Sigmoid colon (tissue), 4 donors: ENCODE measurements at regions not wholly inside any gene's neighbourhood (a gene's known extent, or its start where the extent isn't known, plus 50 kb on each side); places are given as distances from the start of the nearest gene placed in this dataset.

Experiments used
- CTCF ChIP-seq, 4 experiments: fragments of 450-650 bp in 3 of 4; fragments of 200-600 bp in 1 of 4; IDR thresholded peaks; one replicate each; pipeline ENCODE4 v1.5.1; 2016 to 2019; ENCODE audit warnings: antibody characterized with exemption in 4 of 4, mild to moderate bottlenecking in 3 of 4, moderate library complexity in 2 of 4
- EP300 ChIP-seq, 4 donors: sonication (generic); formaldehyde crosslinking; IDR thresholded peaks; one replicate each; pipeline ENCODE4 v1.6.1; 2017; ENCODE audit warnings: antibody characterized with exemption in 4 of 4
- POLR2AphosphoS5 ChIP-seq, 4 donors: sonication (generic); formaldehyde crosslinking; IDR thresholded peaks; one replicate each; pipeline ENCODE4 v1.6.1; 2017; ENCODE audit warnings: antibody characterized with exemption in 4 of 4

GRCh38 chr3:72142028-72142427 is 357.1 kb upstream of the PROK2 start:
- TF ChIP-seq CTCF (IDR thresholded peaks at IDR 0.05), result no peak
- no peak for TF ChIP-seq POLR2AphosphoS5 (IDR thresholded peaks at IDR 0.05)
- TF ChIP-seq EP300 (IDR thresholded peaks at IDR 0.05), result no peak
